MM.1S (cell line): ENCODE measurements at regions not wholly inside any gene's neighbourhood (a gene's known extent, or its start where the extent isn't known, plus 50 kb on each side); places are given as distances from the start of the nearest gene placed in this dataset.

Experiments used
- CTCF ChIP-seq: fragments of 300-600 bp; sonication (generic); IDR thresholded peaks from 2 replicates; pipeline ENCODE4 v1.5.1; 2016; ENCODE audit warnings: antibody characterized with exemption, low read length, mixed read lengths
- EZH2 ChIP-seq: fragments of 300-600 bp; sonication (generic); optimal IDR thresholded peaks from 2 replicates; pipeline ENCODE3; 2017; ENCODE audit warnings: low read depth, mild to moderate bottlenecking, antibody characterized with exemption, low read length, mixed read lengths

GRCh38 chr5:125261505-125262250, 515.2 kb upstream of the ZNF608 start:
- TF ChIP-seq CTCF (no peak), EZH2 (no peak)
